ENCODE measurements at regions not wholly inside any gene's neighbourhood (a gene's known extent, or its start where the extent isn't known, plus 50 kb on each side); places are given as distances from the start of the nearest gene placed in this dataset.
A peak's percentile ranks its signal among the peaks of the same experiment; 100 is the strongest.

DNA sequence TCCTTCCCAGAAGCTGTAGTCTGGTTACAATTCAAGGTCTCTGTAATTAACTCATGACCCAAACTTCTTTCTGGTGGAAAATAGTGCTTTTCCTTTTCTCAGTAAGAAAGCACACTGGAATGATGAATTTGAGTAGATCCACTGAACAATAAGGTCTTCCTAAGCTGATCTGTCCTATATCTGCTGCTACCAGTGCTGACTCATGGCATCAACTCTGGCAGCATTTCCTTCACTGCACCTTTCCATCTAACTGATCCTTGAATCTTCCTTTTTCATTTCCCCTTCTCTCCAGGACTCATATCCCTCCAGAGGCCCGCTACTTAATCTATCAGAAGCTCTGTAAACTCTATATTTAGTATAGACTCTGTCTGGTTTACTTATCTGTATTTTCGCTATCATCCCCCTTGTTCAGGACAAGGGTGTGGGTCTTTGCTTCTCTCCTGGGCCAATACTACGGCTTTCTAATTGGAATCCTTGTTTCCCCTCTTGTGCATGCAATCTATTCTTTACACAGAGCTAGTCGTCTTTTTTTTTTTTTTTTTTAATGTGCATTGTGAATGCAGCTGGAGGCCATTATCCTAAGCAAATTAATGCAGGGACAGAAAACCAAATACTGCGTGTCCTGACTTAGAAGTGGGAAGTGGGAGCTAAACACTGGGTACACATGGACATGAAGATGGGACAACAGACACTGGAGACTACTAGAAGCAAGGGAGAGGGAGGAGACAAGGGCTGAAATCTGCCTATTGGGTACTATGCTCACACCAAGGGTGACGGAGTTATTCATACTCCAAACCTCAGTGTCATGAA is 192.2 kb upstream of the RPS23 start:
- ChIA-PET RAD21 (ENCODE audit: low non-redundant PET in 1 of 2, low total read pairs in 2 of 2, uncharacterized antibody in 2 of 2, unreplicated experiment in 2 of 2) (no interaction called here), CTCF (no interaction called here), POLR2A (no interaction called here)
- Histone ChIP-seq H3K27ac (ENCODE audit: low read depth, low read length) (no peak overlapping the region), H3K9me3 (ENCODE audit: control insufficient read depth in 1 of 2, insufficient read depth in 1 of 2, low read depth in 1 of 2, low read length in 2 of 2) (no peaks in the 10 kb centered on the region), H3K36me3 (ENCODE audit: control insufficient read depth in 1 of 2, insufficient read depth in 2 of 2, low read length in 2 of 2) (no peaks in the 10 kb centered on the region), H2AFZ (ENCODE audit: low read depth, low read length, poor library complexity, severe bottlenecking) (no peak overlapping the region), H3K9ac (ENCODE audit: low read length) (no peak overlapping the region), H3K4me3 (replicated peaks in 1 of 2; ENCODE audit: low read depth in 1 of 2, low read length in 2 of 2) (no peak overlapping the region), H3K79me2 (ENCODE audit: insufficient read depth, low read length) (no peaks in the 10 kb centered on the region), H3K4me1 (ENCODE audit: control insufficient read depth in 1 of 2, insufficient read depth in 2 of 2, low read length in 2 of 2) (peaks cover 0 to 10% of the 10 kb centered on the region in 2 experiments; a peak in 2 of 4 replicates), H3K9me2 (ENCODE audit: insufficient read depth) (no peaks in the 10 kb centered on the region), H3K4me2 (ENCODE audit: low read length) (no peak overlapping the region), H4K20me1 (ENCODE audit: insufficient read depth) (no peaks in the 10 kb centered on the region), H3K27me3 (ENCODE audit: insufficient read depth, low read length) (no peaks in the 10 kb centered on the region)
- intact Hi-C loops (cut with micrococcal nuclease), result no loop called here
- TF ChIP-seq ZFX (IDR thresholded peaks at IDR 0.05) (no peak), SRF (IDR thresholded peaks at IDR 0.05; ENCODE audit: low read depth) (no peak), CBX3 (IDR thresholded peaks at IDR 0.05; ENCODE audit: low read depth) (no peak), TCF7L2 (IDR thresholded peaks at IDR 0.05; ENCODE audit: borderline replicate concordance, extremely low read depth, insufficient read depth, insufficient read length) (no peak), JUND (IDR thresholded peaks at IDR 0.05) (no peak)
- TF ChIP-seq, protein P1, sequence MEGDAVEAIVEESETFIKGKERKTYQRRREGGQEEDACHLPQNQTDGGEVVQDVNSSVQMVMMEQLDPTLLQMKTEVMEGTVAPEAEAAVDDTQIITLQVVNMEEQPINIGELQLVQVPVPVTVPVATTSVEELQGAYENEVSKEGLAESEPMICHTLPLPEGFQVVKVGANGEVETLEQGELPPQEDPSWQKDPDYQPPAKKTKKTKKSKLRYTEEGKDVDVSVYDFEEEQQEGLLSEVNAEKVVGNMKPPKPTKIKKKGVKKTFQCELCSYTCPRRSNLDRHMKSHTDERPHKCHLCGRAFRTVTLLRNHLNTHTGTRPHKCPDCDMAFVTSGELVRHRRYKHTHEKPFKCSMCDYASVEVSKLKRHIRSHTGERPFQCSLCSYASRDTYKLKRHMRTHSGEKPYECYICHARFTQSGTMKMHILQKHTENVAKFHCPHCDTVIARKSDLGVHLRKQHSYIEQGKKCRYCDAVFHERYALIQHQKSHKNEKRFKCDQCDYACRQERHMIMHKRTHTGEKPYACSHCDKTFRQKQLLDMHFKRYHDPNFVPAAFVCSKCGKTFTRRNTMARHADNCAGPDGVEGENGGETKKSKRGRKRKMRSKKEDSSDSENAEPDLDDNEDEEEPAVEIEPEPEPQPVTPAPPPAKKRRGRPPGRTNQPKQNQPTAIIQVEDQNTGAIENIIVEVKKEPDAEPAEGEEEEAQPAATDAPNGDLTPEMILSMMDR (IDR thresholded peaks at IDR 0.05 in 2 of 3, conservative IDR thresholded peaks at IDR 0.05 in 1 of 3; ENCODE audit: borderline replicate concordance in 1 of 3, insufficient read depth in 1 of 3, low read depth in 2 of 3, low read length in 2 of 3), result no peak
- no TSS peak for BruUV-seq (replicated peaks)
- DNase-seq (ENCODE audit: low read depth, low spot score) (no peak), ATAC-seq (no peak)

DNA sequence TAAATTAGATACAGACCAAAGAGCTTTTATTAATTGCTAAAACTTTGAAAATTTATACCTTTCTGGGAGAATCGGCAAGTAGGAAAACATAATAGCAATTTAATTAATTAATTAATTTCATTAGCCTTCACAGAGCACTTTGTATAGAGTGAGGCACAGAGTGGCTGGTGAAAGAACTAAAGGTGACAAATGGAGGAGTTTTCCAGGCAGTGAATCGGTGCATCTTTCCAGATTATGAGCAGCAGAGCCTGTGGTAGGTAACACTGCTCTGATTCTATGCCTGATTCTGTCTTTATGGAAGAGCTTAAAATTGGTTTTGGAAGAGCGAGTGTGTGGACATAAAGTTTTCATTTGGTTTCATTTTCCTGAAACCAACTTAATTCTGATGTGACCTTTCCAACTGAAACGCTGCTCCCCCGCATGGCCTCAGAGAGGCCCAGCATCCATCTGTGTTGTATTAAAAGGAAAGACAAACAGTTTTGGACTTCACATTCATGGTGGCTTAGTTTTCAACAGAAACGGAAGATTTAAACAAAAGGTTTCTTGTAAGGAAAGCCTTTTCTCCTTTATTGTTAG is 188.9 kb upstream of the RPS23 start:
- H3K79me2 ChIP-seq (ENCODE audit: insufficient read depth, low read length), result no peaks in the 10 kb centered on the region
- no peak for DNase-seq (ENCODE audit: low read depth, low spot score)
- H3K27ac ChIP-seq (ENCODE audit: low read depth, low read length), result no peak overlapping the region
- no peaks in the 10 kb centered on the region for H4K20me1 ChIP-seq (ENCODE audit: insufficient read depth)
- H3K9ac ChIP-seq (ENCODE audit: low read length), result no peak overlapping the region
- peaks cover 0 to 14% of the 10 kb centered on the region in 2 experiments; a peak in 2 of 4 replicates for H3K4me1 ChIP-seq (ENCODE audit: control insufficient read depth in 1 of 2, insufficient read depth in 2 of 2, low read length in 2 of 2)
- intact Hi-C loops (cut with micrococcal nuclease), result no loop called here
- H3K4me2 ChIP-seq (ENCODE audit: low read length), result no peak overlapping the region
- peak overlapping the region; percentile 56 for H2AFZ ChIP-seq (ENCODE audit: low read depth, low read length, poor library complexity, severe bottlenecking)
- no TSS peak for BruUV-seq (replicated peaks)
- no peak overlapping the region for H3K4me3 ChIP-seq (replicated peaks in 1 of 2; ENCODE audit: low read depth in 1 of 2, low read length in 2 of 2)
- no peaks in the 10 kb centered on the region for H3K9me2 ChIP-seq (ENCODE audit: insufficient read depth)
- H3K36me3 ChIP-seq (ENCODE audit: control insufficient read depth in 1 of 2, insufficient read depth in 2 of 2, low read length in 2 of 2), result no peaks in the 10 kb centered on the region
- ChIA-PET POLR2A (no interaction called here), CTCF (no interaction called here), RAD21 (ENCODE audit: low non-redundant PET in 1 of 2, low total read pairs in 2 of 2, uncharacterized antibody in 2 of 2, unreplicated experiment in 2 of 2) (no interaction called here)
- H3K27me3 ChIP-seq (ENCODE audit: insufficient read depth, low read length), result no peaks in the 10 kb centered on the region
- no peak for ATAC-seq
- no peaks in the 10 kb centered on the region for H3K9me3 ChIP-seq (ENCODE audit: control insufficient read depth in 1 of 2, insufficient read depth in 1 of 2, low read depth in 1 of 2, low read length in 2 of 2)
- TF ChIP-seq JUND (IDR thresholded peaks at IDR 0.05) (no peak), SP1 (IDR thresholded peaks at IDR 0.05; ENCODE audit: low read depth) (no peak), ZFX (IDR thresholded peaks at IDR 0.05) (no peak), SRF (IDR thresholded peaks at IDR 0.05; ENCODE audit: low read depth) (no peak), EGR1 (IDR thresholded peaks at IDR 0.05; ENCODE audit: low read depth) (no peak), FOSL1 (IDR thresholded peaks at IDR 0.05; ENCODE audit: low read depth) (no peak), CBX3 (IDR thresholded peaks at IDR 0.05; ENCODE audit: low read depth) (no peak), ELF1 (IDR thresholded peaks at IDR 0.05; ENCODE audit: borderline replicate concordance, low read depth) (no peak), ZNF274 (IDR thresholded peaks at IDR 0.05; ENCODE audit: low read depth, low read length) (no peak), YY1 (IDR thresholded peaks at IDR 0.05; ENCODE audit: extremely low read depth, insufficient replicate concordance, low read depth, low read length) (no peak), POLR2A (IDR thresholded peaks at IDR 0.05; ENCODE audit: borderline replicate concordance, extremely low read depth, insufficient read depth, insufficient read length) (no peak), POLR2AphosphoS5 (IDR thresholded peaks at IDR 0.05; ENCODE audit: low read depth, low read length) (no peak)
- TF ChIP-seq, protein P2, sequence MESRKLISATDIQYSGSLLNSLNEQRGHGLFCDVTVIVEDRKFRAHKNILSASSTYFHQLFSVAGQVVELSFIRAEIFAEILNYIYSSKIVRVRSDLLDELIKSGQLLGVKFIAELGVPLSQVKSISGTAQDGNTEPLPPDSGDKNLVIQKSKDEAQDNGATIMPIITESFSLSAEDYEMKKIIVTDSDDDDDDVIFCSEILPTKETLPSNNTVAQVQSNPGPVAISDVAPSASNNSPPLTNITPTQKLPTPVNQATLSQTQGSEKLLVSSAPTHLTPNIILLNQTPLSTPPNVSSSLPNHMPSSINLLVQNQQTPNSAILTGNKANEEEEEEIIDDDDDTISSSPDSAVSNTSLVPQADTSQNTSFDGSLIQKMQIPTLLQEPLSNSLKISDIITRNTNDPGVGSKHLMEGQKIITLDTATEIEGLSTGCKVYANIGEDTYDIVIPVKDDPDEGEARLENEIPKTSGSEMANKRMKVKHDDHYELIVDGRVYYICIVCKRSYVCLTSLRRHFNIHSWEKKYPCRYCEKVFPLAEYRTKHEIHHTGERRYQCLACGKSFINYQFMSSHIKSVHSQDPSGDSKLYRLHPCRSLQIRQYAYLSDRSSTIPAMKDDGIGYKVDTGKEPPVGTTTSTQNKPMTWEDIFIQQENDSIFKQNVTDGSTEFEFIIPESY (IDR thresholded peaks at IDR 0.05; ENCODE audit: extremely low read depth, insufficient replicate concordance, low read length), result no peak
- TF ChIP-seq, protein P3, sequence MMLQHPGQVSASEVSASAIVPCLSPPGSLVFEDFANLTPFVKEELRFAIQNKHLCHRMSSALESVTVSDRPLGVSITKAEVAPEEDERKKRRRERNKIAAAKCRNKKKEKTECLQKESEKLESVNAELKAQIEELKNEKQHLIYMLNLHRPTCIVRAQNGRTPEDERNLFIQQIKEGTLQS (IDR thresholded peaks at IDR 0.05), result no peak
